ENCODE measurements at regions not wholly inside any gene's neighbourhood (a gene's known extent, or its start where the extent isn't known, plus 50 kb on each side); places are given as distances from the start of the nearest gene placed in this dataset.

- TF ChIP-seq CTCF (IDR thresholded peaks at IDR 0.05) (no peak), POLR2A (IDR thresholded peaks at IDR 0.05) (no peak)
Observed at GRCh38 chr6:79803917-79804316, 143.4 kb downstream of the ELOVL4 start.
